ENCODE measurements at regions not wholly inside any gene's neighbourhood (a gene's known extent, or its start where the extent isn't known, plus 50 kb on each side); places are given as distances from the start of the nearest gene placed in this dataset.

DNA sequence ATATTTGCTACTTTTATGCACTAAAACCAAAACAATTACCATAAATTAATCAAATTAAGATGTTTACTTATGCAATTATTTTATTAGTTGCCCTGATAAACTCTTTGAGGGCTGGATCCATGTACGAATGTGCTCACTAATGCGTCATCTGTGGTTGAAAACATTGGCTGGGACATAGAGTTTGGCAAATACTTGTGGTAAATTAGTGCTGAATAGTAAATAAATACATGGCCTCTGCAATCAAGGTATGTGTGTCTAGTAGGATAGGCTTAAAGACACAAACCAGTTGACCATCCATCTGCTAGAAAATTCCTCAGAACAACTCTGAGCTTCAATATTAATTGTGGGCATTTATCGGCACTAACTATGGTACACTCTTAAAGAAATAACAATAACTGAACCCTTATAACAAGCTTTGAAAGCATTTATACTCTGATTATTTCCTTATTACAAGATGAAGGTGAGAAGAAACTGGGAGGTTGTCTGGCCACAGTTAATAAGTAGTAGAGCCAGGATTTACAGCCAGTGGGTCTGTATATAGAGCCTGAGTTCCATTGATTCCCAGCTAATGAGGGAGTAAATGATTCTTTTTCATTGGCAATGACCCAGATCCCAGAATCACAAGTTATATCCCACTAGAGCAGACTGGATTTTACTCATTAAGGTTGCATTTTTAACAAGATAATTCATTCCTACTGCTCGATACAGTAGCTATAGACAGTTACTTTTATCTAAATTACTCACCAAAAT, 169.5 kb upstream of the CNTN6 start:
- no peaks in the 10 kb centered on the region for H4K20me1 ChIP-seq (ENCODE audit: insufficient read depth)
- TF ChIP-seq, protein P1, sequence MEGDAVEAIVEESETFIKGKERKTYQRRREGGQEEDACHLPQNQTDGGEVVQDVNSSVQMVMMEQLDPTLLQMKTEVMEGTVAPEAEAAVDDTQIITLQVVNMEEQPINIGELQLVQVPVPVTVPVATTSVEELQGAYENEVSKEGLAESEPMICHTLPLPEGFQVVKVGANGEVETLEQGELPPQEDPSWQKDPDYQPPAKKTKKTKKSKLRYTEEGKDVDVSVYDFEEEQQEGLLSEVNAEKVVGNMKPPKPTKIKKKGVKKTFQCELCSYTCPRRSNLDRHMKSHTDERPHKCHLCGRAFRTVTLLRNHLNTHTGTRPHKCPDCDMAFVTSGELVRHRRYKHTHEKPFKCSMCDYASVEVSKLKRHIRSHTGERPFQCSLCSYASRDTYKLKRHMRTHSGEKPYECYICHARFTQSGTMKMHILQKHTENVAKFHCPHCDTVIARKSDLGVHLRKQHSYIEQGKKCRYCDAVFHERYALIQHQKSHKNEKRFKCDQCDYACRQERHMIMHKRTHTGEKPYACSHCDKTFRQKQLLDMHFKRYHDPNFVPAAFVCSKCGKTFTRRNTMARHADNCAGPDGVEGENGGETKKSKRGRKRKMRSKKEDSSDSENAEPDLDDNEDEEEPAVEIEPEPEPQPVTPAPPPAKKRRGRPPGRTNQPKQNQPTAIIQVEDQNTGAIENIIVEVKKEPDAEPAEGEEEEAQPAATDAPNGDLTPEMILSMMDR (conservative IDR thresholded peaks at IDR 0.05): no peak
- TF ChIP-seq EZH2 (IDR thresholded peaks at IDR 0.05; ENCODE audit: low read depth): no peak
- H3F3A ChIP-seq (ENCODE audit: insufficient read depth, low read depth): no peaks in the 10 kb centered on the region
- ChIA-PET POLR2A (ENCODE audit: unreplicated experiment) (no interaction called here), CTCF (no interaction called here)
- no peak overlapping the region for H3K4me2 ChIP-seq
- H3K4me1 ChIP-seq (replicated peaks; ENCODE audit: insufficient read depth): no peaks in the 10 kb centered on the region
- no peaks in the 10 kb centered on the region for H3K27me3 ChIP-seq (ENCODE audit: insufficient read depth, low read depth)
- no peak overlapping the region for H3K4me3 ChIP-seq
- no peaks in the 10 kb centered on the region for H3K9me3 ChIP-seq (ENCODE audit: insufficient read depth, low read depth)
- DNase-seq: no peak
- H3K79me2 ChIP-seq (ENCODE audit: low read depth): no peaks in the 10 kb centered on the region
- intact Hi-C loops (cut with micrococcal nuclease; ENCODE audit: unreplicated experiment): no loop called here
- H2AFZ ChIP-seq: no peak overlapping the region
- no peaks in the 10 kb centered on the region for H3K9me2 ChIP-seq (ENCODE audit: insufficient read depth)
- BruUV-seq (replicated peaks): no TSS peak
- H3K36me3 ChIP-seq (ENCODE audit: low read depth): no peaks in the 10 kb centered on the region
- H3K27ac ChIP-seq: no peak overlapping the region

DNA sequence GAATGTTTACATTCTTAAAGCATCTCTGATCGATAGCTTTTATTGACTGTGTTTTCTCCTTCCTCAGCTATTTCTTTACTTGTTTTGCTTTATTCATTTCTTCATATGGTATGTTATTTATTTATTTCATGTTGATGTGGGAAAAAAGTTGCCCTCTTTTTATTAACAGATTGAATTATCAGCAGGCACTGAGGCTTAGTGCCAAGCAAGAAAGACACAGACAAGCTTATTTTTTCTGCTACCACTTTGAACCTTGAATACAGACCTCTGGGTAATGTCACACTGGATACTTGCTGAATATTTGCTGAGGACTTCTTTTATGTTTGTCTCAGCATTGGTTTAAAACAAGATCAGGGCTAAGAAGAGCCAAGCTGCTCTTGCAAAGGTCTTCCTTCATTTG, 162.0 kb upstream of the CNTN6 start:
- POLR2A ChIA-PET (ENCODE audit: unreplicated experiment): interaction anchor here (0.6 kb wide), 1 partner anchor 1244 kb away, joined by 4 read pairs; no protein-coding TSS in a partner anchor
- Histone ChIP-seq H3K4me1 (replicated peaks; ENCODE audit: insufficient read depth) (no peaks in the 10 kb centered on the region), H3K4me3 (no peak overlapping the region), H3K9me2 (ENCODE audit: insufficient read depth) (no peaks in the 10 kb centered on the region), H3K79me2 (ENCODE audit: low read depth) (no peaks in the 10 kb centered on the region), H3F3A (ENCODE audit: insufficient read depth, low read depth) (no peaks in the 10 kb centered on the region), H3K4me2 (no peak overlapping the region), H4K20me1 (ENCODE audit: insufficient read depth) (no peaks in the 10 kb centered on the region), H3K36me3 (ENCODE audit: low read depth) (no peaks in the 10 kb centered on the region), H3K9me3 (ENCODE audit: insufficient read depth, low read depth) (no peaks in the 10 kb centered on the region), H3K27me3 (ENCODE audit: insufficient read depth, low read depth) (no peaks in the 10 kb centered on the region), H2AFZ (no peak overlapping the region), H3K27ac (no peak overlapping the region)
- BruUV-seq (replicated peaks): no TSS peak
- no peak for DNase-seq
- intact Hi-C loops (cut with micrococcal nuclease; ENCODE audit: unreplicated experiment): no loop called here
- TF ChIP-seq EZH2 (IDR thresholded peaks at IDR 0.05; ENCODE audit: low read depth): no peak
- TF ChIP-seq, protein P1 (conservative IDR thresholded peaks at IDR 0.05): no peak
- CTCF ChIA-PET: no interaction called here

DNA sequence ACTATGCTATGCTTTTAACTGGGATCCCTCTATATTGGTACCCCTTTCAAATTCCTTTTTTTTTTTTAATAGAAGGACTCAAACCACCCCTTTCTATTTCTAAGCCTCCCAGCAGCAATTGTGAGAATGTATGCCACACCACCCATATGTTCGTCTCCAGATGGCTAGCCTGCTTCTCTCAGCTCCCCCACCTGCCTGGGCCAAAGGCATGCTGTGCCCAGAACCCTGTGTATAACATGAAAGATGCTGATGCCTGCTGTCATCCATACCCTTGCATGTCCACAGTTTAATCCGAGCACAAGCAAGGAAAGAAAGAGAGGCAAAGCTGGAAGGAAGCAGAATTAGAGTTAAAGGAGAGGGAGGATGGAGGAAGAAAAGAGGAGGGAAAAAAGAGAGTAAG, 159.5 kb upstream of the CNTN6 start:
- POLR2A ChIA-PET (ENCODE audit: unreplicated experiment): no interaction called here
- H3K36me3 ChIP-seq (ENCODE audit: low read depth): no peaks in the 10 kb centered on the region
- no peaks in the 10 kb centered on the region for H3F3A ChIP-seq (ENCODE audit: insufficient read depth, low read depth)
- no peak overlapping the region for H3K4me2 ChIP-seq
- H2AFZ ChIP-seq: no peak overlapping the region
- H3K9me2 ChIP-seq (ENCODE audit: insufficient read depth): no peaks in the 10 kb centered on the region
- CTCF ChIA-PET: no interaction called here
- H3K4me1 ChIP-seq (replicated peaks; ENCODE audit: insufficient read depth): no peaks in the 10 kb centered on the region
- no TSS peak for BruUV-seq (replicated peaks)
- H3K4me3 ChIP-seq: no peak overlapping the region
- DNase-seq: no peak
- no peaks in the 10 kb centered on the region for H3K27me3 ChIP-seq (ENCODE audit: insufficient read depth, low read depth)
- intact Hi-C loops (cut with micrococcal nuclease; ENCODE audit: unreplicated experiment): no loop called here
- no peaks in the 10 kb centered on the region for H4K20me1 ChIP-seq (ENCODE audit: insufficient read depth)
- H3K27ac ChIP-seq: no peak overlapping the region
- H3K79me2 ChIP-seq (ENCODE audit: low read depth): no peaks in the 10 kb centered on the region
- TF ChIP-seq, protein P1 (conservative IDR thresholded peaks at IDR 0.05): no peak
- TF ChIP-seq EZH2 (IDR thresholded peaks at IDR 0.05; ENCODE audit: low read depth): no peak
- no peaks in the 10 kb centered on the region for H3K9me3 ChIP-seq (ENCODE audit: insufficient read depth, low read depth)
